Left forelimb (tissue), 1 donor: ENCODE measurements at regions not wholly inside any gene's neighbourhood (a gene's known extent, or its start where the extent isn't known, plus 50 kb on each side); places are given as distances from the start of the nearest gene placed in this dataset.
A peak's percentile ranks its signal among the peaks of the same experiment; 100 is the strongest.

Source experiments
- DNase-seq: peaks from one replicate; pipeline ENCODE4 v3.0.0-alpha.2; 2018; ENCODE audit warnings: low spot score

DNA sequence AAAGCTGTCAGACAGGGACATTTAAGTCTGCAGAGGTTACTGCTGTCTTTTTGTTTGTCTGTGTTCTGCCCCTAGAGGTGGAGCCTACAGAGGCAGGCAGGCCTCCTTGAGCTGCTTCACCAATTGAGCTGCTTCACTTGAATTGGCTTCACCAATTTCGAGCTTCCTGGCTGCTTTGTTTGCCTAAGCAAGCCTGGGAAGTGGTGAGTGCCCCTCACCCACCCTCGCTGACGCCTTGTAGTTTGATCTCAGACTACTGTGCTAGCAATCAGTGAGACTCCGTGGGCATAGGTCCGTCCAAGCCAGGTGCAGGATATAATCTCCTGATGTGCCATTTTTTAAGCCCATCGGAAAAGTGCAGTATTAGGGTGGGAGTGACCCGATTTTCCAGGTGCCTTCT is 179.7 kb downstream of the TRIM51G start:
- peak; percentile 15 for DNase-seq
